ENCODE measurements at regions not wholly inside any gene's neighbourhood (a gene's known extent, or its start where the extent isn't known, plus 50 kb on each side); places are given as distances from the start of the nearest gene placed in this dataset.

GRCh38 chr3:139289860-139290524 lies 53.8 kb upstream of the MRPS22 start:
- no peak for TF ChIP-seq CTCF (IDR thresholded peaks at IDR 0.05; ENCODE audit: borderline replicate concordance, extremely low read depth, insufficient read depth)
- no peak overlapping the region for H3K27ac ChIP-seq (ENCODE audit: low read depth in 2 of 2, low read length in 2 of 2)

DNA sequence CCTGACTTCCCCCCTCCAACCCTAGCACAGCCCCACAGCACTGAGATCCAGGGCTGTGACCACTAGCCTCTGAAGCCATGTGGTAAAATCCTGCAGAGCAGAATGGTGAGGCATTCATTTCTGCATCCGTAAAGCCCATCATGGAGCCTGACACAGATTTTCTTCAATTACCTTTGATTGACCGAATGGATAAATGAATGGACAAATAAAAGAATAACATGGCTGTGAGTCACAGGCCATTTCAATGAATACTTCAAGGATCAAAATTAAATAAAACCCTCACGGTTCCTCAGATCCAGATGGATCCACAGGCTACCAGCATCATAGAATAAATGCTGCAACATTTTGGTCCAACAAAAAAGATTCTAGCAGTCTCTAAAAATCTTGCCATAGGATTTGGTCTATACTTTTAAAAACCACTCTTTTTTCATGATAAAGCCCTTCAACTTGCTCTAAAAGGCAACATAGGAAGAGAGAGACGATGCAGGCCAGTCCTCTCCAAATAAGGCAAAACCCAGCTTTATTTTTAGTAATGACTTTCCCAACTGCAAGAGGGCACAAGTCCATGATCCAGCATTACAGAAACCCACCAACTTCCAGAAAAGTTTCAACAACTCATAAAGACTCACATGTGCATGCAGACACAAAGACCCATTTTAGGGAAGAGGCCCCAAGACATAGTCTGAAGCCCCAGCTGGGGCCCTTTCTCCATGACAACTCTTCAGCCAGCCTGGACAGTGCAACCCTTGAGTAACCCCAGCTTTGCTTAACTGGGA lies 52.4 kb upstream of the MRPS22 start:
- intact Hi-C loops (cut with DNase I): no loop called here
- no peak overlapping the region for H3K27ac ChIP-seq (ENCODE audit: low read depth in 2 of 2, low read length in 2 of 2)
- H3K4me3 ChIP-seq (ENCODE audit: low read length in 3 of 3): no peak overlapping the region
- no peaks in the 10 kb centered on the region for H3K27me3 ChIP-seq (ENCODE audit: control insufficient read depth, insufficient read depth, low read length)
- no peak for FAIRE-seq
- H3K9ac ChIP-seq (ENCODE audit: low read length in 3 of 3): no peak overlapping the region
- no peaks in the 10 kb centered on the region for H3K9me3 ChIP-seq (ENCODE audit: control insufficient read depth in 2 of 3, insufficient read depth in 1 of 3, low read length in 3 of 3)
- no peak for DNase-seq
- TF ChIP-seq CTCF (IDR thresholded peaks at IDR 0.05; ENCODE audit: borderline replicate concordance, extremely low read depth, insufficient read depth): no peak
- no peaks in the 10 kb centered on the region for H3K4me1 ChIP-seq (ENCODE audit: control insufficient read depth in 2 of 3, insufficient read depth in 2 of 3, low read depth in 1 of 3, low read length in 3 of 3)
- H3K36me3 ChIP-seq (ENCODE audit: control insufficient read depth in 2 of 3, insufficient read depth in 3 of 3, low read length in 3 of 3): no peaks in the 10 kb centered on the region

More at GRCh38 chr3:139289860-139290524, 53.8 kb upstream of the MRPS22 start:
- intact Hi-C loops (cut with DNase I): no loop called here
- FAIRE-seq (no peak), DNase-seq (no peak)
- Histone ChIP-seq H3K9ac (ENCODE audit: low read length in 3 of 3) (no peak overlapping the region), H3K27me3 (ENCODE audit: control insufficient read depth, insufficient read depth, low read length) (no peaks in the 10 kb centered on the region), H3K36me3 (ENCODE audit: control insufficient read depth in 2 of 3, insufficient read depth in 3 of 3, low read length in 3 of 3) (no peaks in the 10 kb centered on the region), H3K4me3 (ENCODE audit: low read length in 3 of 3) (no peak overlapping the region), H3K9me3 (ENCODE audit: control insufficient read depth in 2 of 3, insufficient read depth in 1 of 3, low read length in 3 of 3) (no peaks in the 10 kb centered on the region), H3K4me1 (ENCODE audit: control insufficient read depth in 2 of 3, insufficient read depth in 2 of 3, low read depth in 1 of 3, low read length in 3 of 3) (no peaks in the 10 kb centered on the region)

DNA sequence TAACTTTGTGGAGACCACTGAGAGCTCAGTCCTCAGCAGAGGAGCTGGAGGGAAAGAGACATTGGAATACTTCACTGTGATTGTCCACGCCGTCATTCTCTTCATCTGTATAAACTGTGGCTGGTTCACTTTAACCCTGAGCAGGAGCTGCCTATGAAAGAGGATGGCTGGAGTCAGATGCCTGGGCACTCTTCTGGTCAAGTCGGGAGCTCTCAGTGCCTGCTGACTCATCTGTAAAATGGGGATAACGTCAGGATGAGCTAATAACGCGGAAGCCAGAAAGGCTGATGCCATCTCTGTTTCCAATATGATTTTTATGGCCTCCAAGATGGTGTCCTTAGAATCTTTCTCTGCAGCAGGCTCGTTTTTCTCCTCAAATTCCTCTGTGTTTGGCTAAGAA lies 51.6 kb upstream of the MRPS22 start:
- intact Hi-C loops (cut with DNase I): no loop called here
- H3K4me1 ChIP-seq (ENCODE audit: control insufficient read depth in 2 of 3, insufficient read depth in 2 of 3, low read depth in 1 of 3, low read length in 3 of 3): no peaks in the 10 kb centered on the region
- H3K36me3 ChIP-seq (ENCODE audit: control insufficient read depth in 2 of 3, insufficient read depth in 3 of 3, low read length in 3 of 3): no peaks in the 10 kb centered on the region
- H3K9ac ChIP-seq (ENCODE audit: low read length in 3 of 3): no peak overlapping the region
- no peaks in the 10 kb centered on the region for H3K27me3 ChIP-seq (ENCODE audit: control insufficient read depth, insufficient read depth, low read length)
- FAIRE-seq (no peak), DNase-seq (no peak)
- no peaks in the 10 kb centered on the region for H3K9me3 ChIP-seq (ENCODE audit: control insufficient read depth in 2 of 3, insufficient read depth in 1 of 3, low read length in 3 of 3)
- H3K27ac ChIP-seq (ENCODE audit: low read depth in 2 of 2, low read length in 2 of 2): no peak overlapping the region
- TF ChIP-seq CTCF (IDR thresholded peaks at IDR 0.05; ENCODE audit: borderline replicate concordance, extremely low read depth, insufficient read depth): no peak
- H3K4me3 ChIP-seq (ENCODE audit: low read length in 3 of 3): no peak overlapping the region

Measured in kidney (tissue), 13 donors.